SH-SY5Y (cell line): ENCODE measurements at regions not wholly inside any gene's neighbourhood (a gene's known extent, or its start where the extent isn't known, plus 50 kb on each side); places are given as distances from the start of the nearest gene placed in this dataset.

Experiments used
- GATA2 ChIP-seq: IDR thresholded peaks from 2 replicates; pipeline ENCODE4 v1.6.1; 2011; ENCODE audit warnings: mild to moderate bottlenecking, low read depth, low read length
- GATA3 ChIP-seq: IDR thresholded peaks from 2 replicates; pipeline ENCODE4 v1.6.1; 2011; ENCODE audit warnings: low read depth, mild to moderate bottlenecking, low read length, moderate library complexity

GRCh38 chr5:18375641-18376040, 741.4 kb downstream of the TAF11L14 start:
- TF ChIP-seq GATA2 (peak; percentile 12; the same call in 1 of the 2 replicates), GATA3 (no peak)
